Activated CD4-positive, alpha-beta T cell treated with anti-CD3 and anti-CD28 coated beads, Interleukin-2, amount 10 ng/mL, durations not matched to agents 7 days and 5 days (primary cell): ENCODE measurements at regions not wholly inside any gene's neighbourhood (a gene's known extent, or its start where the extent isn't known, plus 50 kb on each side); places are given as distances from the start of the nearest gene placed in this dataset.
A peak's percentile ranks its signal among the peaks of the same experiment; 100 is the strongest.
"Not testable (repeated sequence)": the region's sequence is repeated elsewhere in the genome, so short reads cannot be mapped to it uniquely, and the experiment has no call there.

Source experiments
- CTCF ChIA-PET: fragments of 350-600 bp; sonication (Branson Sonifier 250); formaldehyde crosslinking; loops from one replicate; lab custom pipeline; 2021; ENCODE audit warnings: antibody characterized with exemption; lab: Charles Lee
- POLR2A ChIA-PET: fragments of 350-600 bp; sonication (Branson Sonifier 250); formaldehyde crosslinking; loops from one replicate; lab custom pipeline; 2021; ENCODE audit warnings: antibody characterized with exemption; lab: Charles Lee
- DNase-seq: peaks from one replicate; pipeline ENCODE4 v3.0.0-alpha.2; 2020
- H3K27ac Mint-ChIP-seq: one replicate; pipeline ENCODE4 v1.8.0; 2021; ENCODE audit warnings: mild to moderate bottlenecking, moderate library complexity, mixed read lengths
- H3K27me3 Mint-ChIP-seq: one replicate; pipeline ENCODE4 v1.8.0; 2021; ENCODE audit warnings: mixed read lengths
- H3K36me3 Mint-ChIP-seq: one replicate; pipeline ENCODE4 v1.8.0; 2021; ENCODE audit warnings: low read depth, mixed read lengths
- H3K4me1 Mint-ChIP-seq: one replicate; pipeline ENCODE4 v1.8.0; 2021; ENCODE audit warnings: mixed read lengths
- H3K4me3 Mint-ChIP-seq: one replicate; pipeline ENCODE4 v1.8.0; 2021; ENCODE audit warnings: mild to moderate bottlenecking, moderate library complexity, mixed read lengths
- H3K9me3 Mint-ChIP-seq: one replicate; pipeline ENCODE4 v1.8.0; 2021; ENCODE audit warnings: mixed read lengths

- H3K27me3 Mint-ChIP-seq, H3K4me3 Mint-ChIP-seq, H3K4me1 Mint-ChIP-seq, DNase-seq, H3K27ac Mint-ChIP-seq, POLR2A ChIA-PET, CTCF ChIA-PET, H3K36me3 Mint-ChIP-seq: not testable (repeated sequence)
- peaks cover 28% of the 10 kb centered on the region for H3K9me3 Mint-ChIP-seq
Observed at GRCh38 chr9:78142264-78142663, 93.6 kb upstream of the CEP78 start.

- DNase-seq = no peak
Observed at GRCh38 chr9:78133751-78134150, 102.1 kb upstream of the CEP78 start.

DNA sequence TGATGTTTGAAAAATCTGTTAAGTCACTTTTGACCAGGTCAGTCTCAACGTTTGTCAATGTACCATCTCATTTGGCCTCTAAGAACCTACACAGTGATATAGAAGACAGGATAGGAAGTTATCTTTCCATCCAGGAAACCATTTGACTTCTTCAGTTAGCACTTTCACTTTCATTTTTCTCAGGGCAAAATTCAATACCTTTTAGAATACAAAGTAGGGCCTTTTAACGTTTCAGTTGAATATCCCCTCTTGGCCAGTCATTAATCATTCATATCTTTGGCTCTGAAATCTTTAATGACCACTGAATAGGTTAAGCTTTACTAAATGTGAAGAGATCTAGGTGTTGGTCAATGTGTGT lies 101.1 kb upstream of the GNAQ start:
- DNase-seq = no peak
- CTCF ChIA-PET = interaction anchor here (2.5 kb wide), 1 partner anchor 12 kb away, joined by 9 read pairs; no protein-coding TSS in a partner anchor
- Mint-ChIP-seq H3K27ac (peak overlapping the region; percentile 88), H3K27me3 (peaks cover 14% of the 10 kb centered on the region), H3K4me1 (peaks cover 20% of the 10 kb centered on the region), H3K36me3 (peaks cover 28% of the 10 kb centered on the region), H3K9me3 (peaks cover 16% of the 10 kb centered on the region), H3K4me3 (peak overlapping the region; percentile 56)
- POLR2A ChIA-PET = no interaction called here

More at GRCh38 chr9:78133751-78134150, 102.1 kb upstream of the CEP78 start:
- Mint-ChIP-seq H3K36me3 (peaks cover 29% of the 10 kb centered on the region), H3K4me1 (peaks cover 20% of the 10 kb centered on the region), H3K27me3 (peaks cover 11% of the 10 kb centered on the region), H3K4me3 (no peak overlapping the region), H3K27ac (no peak overlapping the region), H3K9me3 (peaks cover 17% of the 10 kb centered on the region)
- CTCF ChIA-PET = interaction anchor here (0.7 to 1.1 kb wide), 2 partner anchors 32 to 100 kb away, joined by 3 to 5 read pairs; no protein-coding TSS in a partner anchor
- POLR2A ChIA-PET = no interaction called here

- peaks cover 16% of the 10 kb centered on the region for H3K27me3 Mint-ChIP-seq
- peaks cover 25% of the 10 kb centered on the region for H3K36me3 Mint-ChIP-seq
- CTCF ChIA-PET = interaction anchor here (0.6 to 2.5 kb wide), 2 partner anchors 11 to 35 kb away, joined by 3 to 9 read pairs; no protein-coding TSS in a partner anchor
- peaks cover 20% of the 10 kb centered on the region for H3K4me1 Mint-ChIP-seq
- peak overlapping the region; percentile 56 for H3K4me3 Mint-ChIP-seq
- no peak for DNase-seq
- H3K27ac Mint-ChIP-seq = peak overlapping the region; percentile 88
- POLR2A ChIA-PET = no interaction called here
- H3K9me3 Mint-ChIP-seq = peaks cover 13% of the 10 kb centered on the region
Observed at GRCh38 chr9:78131969-78132700, 100.5 kb upstream of the GNAQ start.

GRCh38 chr9:78130853-78131252 lies 99.2 kb upstream of the GNAQ start:
- DNase-seq = no peak
- Mint-ChIP-seq H3K4me3 (no peak overlapping the region), H3K36me3 (peaks cover 23% of the 10 kb centered on the region), H3K27me3 (peaks cover 12% of the 10 kb centered on the region), H3K9me3 (peaks cover 13% of the 10 kb centered on the region), H3K27ac (no peak overlapping the region), H3K4me1 (peaks cover 20% of the 10 kb centered on the region)
- ChIA-PET CTCF (interaction anchor here (2.5 kb wide), 1 partner anchor 10 kb away, joined by 9 read pairs; no protein-coding TSS in a partner anchor), POLR2A (no interaction called here)

- H3K4me1 Mint-ChIP-seq = peaks cover 20% of the 10 kb centered on the region
- no peak for DNase-seq
- peaks cover 23% of the 10 kb centered on the region for H3K36me3 Mint-ChIP-seq
- peaks cover 10% of the 10 kb centered on the region for H3K9me3 Mint-ChIP-seq
- POLR2A ChIA-PET = no interaction called here
- H3K4me3 Mint-ChIP-seq = no peak overlapping the region
- peaks cover 9% of the 10 kb centered on the region for H3K27me3 Mint-ChIP-seq
- H3K27ac Mint-ChIP-seq = no peak overlapping the region
- CTCF ChIA-PET = interaction anchor here (2.5 kb wide), 1 partner anchor 9 kb away, joined by 9 read pairs; no protein-coding TSS in a partner anchor
Observed at GRCh38 chr9:78130004-78130403, 98.4 kb upstream of the GNAQ start.

DNA sequence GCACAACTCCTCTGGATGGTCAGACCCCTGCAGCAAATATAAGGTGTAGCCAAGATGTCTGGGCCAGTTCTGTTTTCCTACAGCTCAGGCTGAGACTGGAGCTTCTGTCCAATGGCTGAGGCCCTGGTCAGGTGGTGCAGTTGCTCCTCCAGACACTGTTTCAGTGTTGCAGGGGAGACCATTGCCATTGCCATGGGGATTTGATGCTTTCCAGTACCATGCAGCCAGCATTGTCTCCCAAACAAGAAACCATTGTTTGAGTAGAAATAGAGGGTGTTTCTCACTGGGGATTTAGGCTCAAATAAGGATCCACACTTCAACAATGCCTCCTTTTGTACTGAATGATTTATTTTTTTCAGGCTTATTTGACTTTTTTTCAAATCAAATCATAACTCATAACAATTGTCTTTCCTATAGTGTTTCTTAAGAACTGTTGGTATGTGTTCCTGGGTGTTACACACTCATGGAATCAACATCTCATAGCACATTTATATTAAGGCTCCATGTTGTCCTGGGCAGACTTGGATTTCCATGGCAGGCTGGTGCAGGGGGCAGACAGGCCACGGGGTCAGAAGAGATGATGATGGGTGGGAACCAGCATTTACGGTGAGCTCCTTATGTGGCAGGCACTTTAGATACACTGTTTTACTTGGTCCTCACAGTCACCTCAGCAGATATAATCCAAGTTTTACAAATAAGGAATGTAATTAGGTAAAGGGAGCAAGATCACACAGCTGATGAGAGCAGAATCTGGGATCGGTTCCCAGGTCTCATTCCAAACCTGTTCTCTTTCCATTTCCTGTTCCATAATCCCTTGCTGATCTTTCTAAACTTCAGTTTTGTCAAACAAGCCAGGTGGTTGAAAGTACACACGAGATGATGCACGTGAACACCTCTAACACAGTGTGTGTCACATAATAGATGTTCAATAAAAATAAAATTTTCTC lies 95.9 kb upstream of the GNAQ start:
- H3K27me3 Mint-ChIP-seq = peaks cover 9% of the 10 kb centered on the region
- CTCF ChIA-PET = interaction anchor here (0.6 kb wide), 1 partner anchor 10 kb away, joined by 3 read pairs; no protein-coding TSS in a partner anchor
- DNase-seq = no peak

DNA sequence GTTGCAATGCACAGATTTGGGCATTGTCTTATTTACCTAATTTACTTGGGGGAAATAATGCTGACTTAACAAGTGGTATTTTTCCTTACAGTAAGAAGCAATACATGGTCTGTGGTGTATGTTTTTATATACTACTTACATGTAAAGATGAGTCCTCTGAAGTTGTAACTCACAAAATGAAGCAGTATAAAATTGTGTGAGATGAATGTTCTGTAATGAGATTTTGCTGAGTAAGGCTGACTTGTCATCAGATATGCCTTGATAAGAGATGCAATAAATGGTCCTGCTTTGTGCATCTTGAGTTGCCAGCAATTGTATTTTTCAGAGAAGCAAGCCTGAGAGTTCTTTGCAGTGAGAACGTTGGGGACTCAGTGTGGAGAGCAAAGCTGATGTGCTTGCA lies 92.2 kb upstream of the GNAQ start:
- no peak overlapping the region for H3K27ac Mint-ChIP-seq
- peaks cover 9% of the 10 kb centered on the region for H3K27me3 Mint-ChIP-seq
- ChIA-PET CTCF (no interaction called here), POLR2A (no interaction called here)
- H3K4me1 Mint-ChIP-seq = peaks cover 25% of the 10 kb centered on the region
- H3K36me3 Mint-ChIP-seq = peaks cover 4% of the 10 kb centered on the region
- H3K9me3 Mint-ChIP-seq = no peaks in the 10 kb centered on the region
- H3K4me3 Mint-ChIP-seq = no peak overlapping the region
- DNase-seq = no peak

More for the DNA sequence above, 95.9 kb upstream of the GNAQ start:
- Mint-ChIP-seq H3K4me3 (no peak overlapping the region), H3K36me3 (peaks cover 11% of the 10 kb centered on the region), H3K4me1 (peaks cover 8% of the 10 kb centered on the region), H3K9me3 (peaks cover 3% of the 10 kb centered on the region), H3K27ac (no peak overlapping the region)
- POLR2A ChIA-PET = no interaction called here

- CTCF ChIA-PET = interaction anchor here (0.6 to 2.7 kb wide), 2 partner anchors 13 to 146 kb away, joined by 3 to 10 read pairs; no protein-coding TSS in a partner anchor
Observed at GRCh38 chr9:78122631-78123030, 91.0 kb upstream of the GNAQ start.

DNA sequence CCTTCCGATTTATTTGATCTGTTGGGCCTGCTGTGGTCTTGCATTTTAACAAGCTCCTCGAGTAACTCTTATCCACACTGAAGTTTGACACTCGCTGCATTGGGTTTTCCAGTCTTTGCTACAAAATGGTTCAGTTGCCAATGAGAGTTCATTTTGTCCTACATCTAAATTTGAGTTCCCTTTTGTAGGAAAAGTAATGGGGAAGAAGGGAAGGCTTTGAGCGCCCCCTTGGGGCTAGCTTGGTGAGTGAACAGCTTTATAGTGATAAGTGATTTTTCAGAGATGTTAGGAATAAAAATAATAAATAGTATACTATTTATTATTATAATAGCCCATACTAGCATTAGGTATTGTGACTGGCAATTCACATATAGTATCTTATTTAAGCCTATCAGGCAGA lies 89.9 kb upstream of the GNAQ start:
- Mint-ChIP-seq H3K4me1 (peaks cover 40% of the 10 kb centered on the region), H3K9me3 (peaks cover 4% of the 10 kb centered on the region), H3K27ac (no peak overlapping the region), H3K36me3 (peaks cover 9% of the 10 kb centered on the region), H3K4me3 (no peak overlapping the region), H3K27me3 (peaks cover 7% of the 10 kb centered on the region)
- ChIA-PET POLR2A (no interaction called here), CTCF (interaction anchor here (1.2 to 2.7 kb wide), 6 partner anchors 10 to 145 kb away, joined by 3 to 10 read pairs (median 6); no protein-coding TSS in a partner anchor)
- peak; percentile 64 for DNase-seq

More at GRCh38 chr9:78122631-78123030, 91.0 kb upstream of the GNAQ start:
- Mint-ChIP-seq H3K4me3 (no peak overlapping the region), H3K27me3 (peaks cover 5% of the 10 kb centered on the region), H3K27ac (no peak overlapping the region), H3K9me3 (peaks cover 2% of the 10 kb centered on the region), H3K36me3 (peaks cover 6% of the 10 kb centered on the region), H3K4me1 (peaks cover 34% of the 10 kb centered on the region)
- no peak for DNase-seq
- POLR2A ChIA-PET = no interaction called here

DNA sequence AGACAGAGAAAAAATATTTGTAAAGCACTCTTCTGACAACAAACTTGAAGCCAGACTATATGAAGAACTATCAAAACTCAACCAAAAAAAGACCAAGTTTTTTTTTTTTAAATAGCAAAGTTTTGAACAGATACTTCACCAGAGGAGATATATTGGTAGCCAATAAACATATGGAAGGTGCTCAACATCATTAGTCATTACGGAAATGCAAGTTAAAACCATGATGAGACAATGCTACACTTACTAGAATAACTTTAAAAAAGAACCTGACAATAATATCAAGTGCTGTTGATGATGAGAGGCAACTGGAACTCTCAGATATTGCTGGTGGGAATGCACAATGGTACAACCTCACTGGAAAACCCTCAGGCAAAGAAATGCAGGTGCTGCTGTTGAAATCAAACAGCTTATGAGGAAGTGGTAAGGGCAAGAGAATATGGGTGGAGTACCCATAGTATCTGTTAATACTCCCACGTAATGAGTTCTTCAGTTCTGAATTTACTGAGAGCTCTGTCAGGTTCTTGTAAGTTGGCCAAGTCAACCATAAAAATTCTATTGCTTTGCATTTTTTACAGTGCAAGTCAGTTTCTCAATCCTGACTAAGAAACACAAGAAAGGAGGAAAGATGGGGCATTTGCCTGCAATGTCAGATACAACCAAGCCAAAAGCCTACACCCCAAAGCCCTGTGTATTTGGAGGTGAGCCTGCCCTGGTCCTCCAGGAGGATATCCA lies 87.3 kb upstream of the GNAQ start:
- ChIA-PET POLR2A (no interaction called here), CTCF (interaction anchor here (0.6 to 1.1 kb wide), 4 partner anchors 65 to 684 kb away, joined by 3 to 5 read pairs (median 4); no protein-coding TSS in a partner anchor)
- Mint-ChIP-seq H3K9me3 (peaks cover 4% of the 10 kb centered on the region), H3K27me3 (peaks cover 3% of the 10 kb centered on the region), H3K27ac (peak overlapping the region; percentile 92), H3K36me3 (peaks cover 9% of the 10 kb centered on the region), H3K4me3 (peak overlapping the region; percentile 6), H3K4me1 (peaks cover 43% of the 10 kb centered on the region)
- peak; percentile 14 for DNase-seq

- Mint-ChIP-seq H3K4me1 (peaks cover 43% of the 10 kb centered on the region), H3K36me3 (peaks cover 18% of the 10 kb centered on the region), H3K4me3 (no peak overlapping the region), H3K27ac (no peak overlapping the region), H3K9me3 (peaks cover 18% of the 10 kb centered on the region), H3K27me3 (peaks cover 3% of the 10 kb centered on the region)
- DNase-seq = peak; percentile 17
- ChIA-PET CTCF (interaction anchor here (1.0 to 1.6 kb wide), 3 partner anchors 9 to 42 kb away, joined by 3 to 6 read pairs (median 3); no protein-coding TSS in a partner anchor), POLR2A (no interaction called here)
Observed at GRCh38 chr9:78115073-78115472, 83.5 kb upstream of the GNAQ start.
